ENCODE measurements at regions not wholly inside any gene's neighbourhood (a gene's known extent, or its start where the extent isn't known, plus 50 kb on each side); places are given as distances from the start of the nearest gene placed in this dataset.

DNA sequence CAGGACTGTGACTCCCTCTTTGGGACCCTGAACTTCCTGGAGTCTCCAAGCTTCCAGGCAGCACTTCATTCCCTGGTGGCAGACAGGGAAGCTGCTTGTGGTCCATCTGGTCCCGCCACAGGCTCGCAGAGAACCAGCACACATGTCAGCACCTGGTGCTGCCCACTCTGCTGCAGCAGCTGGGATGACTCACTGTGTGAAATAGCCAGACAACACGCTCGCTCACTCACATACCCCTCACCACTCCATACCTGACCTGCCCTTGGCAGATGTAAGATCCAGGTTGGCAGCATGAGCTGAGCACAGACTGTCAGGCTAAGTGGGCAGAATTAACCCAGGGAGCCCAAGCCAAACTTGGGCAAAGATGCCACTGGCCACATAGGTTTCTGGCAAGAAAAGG is 613.5 kb downstream of the PCDH18 start:
- DNase-seq: no peak

DNA sequence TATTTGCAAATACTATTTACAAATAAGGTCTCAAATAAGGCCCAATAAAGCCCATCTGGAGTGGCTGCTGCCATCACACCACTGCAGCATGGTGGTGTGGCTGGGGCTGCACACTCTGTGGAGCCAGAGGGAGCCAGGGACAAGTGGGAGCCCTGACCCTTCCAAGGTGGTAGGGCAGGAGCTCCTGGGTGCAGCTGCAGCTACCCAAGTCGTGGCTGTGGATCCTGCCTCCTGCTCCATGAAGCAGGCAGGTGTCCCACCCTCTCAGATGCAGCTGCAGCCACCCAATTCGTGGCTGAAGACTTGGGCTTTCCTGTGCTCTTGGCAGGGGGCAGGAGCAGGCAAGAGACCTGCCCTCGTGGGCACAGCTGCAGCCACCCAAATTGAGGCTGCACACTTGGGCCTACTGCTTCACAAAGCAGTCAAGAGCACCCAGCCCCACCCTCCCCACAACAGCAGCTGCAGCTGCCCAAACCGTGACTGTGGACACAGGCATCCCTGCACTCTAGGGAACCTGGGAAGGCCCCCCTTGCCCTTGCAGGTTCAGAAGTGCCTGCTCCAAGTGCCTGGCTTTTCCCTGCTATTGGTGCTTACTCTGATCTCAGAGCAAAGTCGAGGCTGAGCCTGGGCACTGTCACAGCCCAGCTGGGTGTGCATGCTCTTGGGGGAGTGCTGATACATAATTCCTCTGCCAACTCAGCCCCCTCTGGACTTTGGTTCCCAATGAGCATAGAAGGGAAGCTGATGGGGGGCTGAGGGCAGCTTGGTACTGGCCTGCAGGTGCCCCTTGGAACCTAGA is 614.8 kb downstream of the PCDH18 start:
- no peak for DNase-seq

DNA sequence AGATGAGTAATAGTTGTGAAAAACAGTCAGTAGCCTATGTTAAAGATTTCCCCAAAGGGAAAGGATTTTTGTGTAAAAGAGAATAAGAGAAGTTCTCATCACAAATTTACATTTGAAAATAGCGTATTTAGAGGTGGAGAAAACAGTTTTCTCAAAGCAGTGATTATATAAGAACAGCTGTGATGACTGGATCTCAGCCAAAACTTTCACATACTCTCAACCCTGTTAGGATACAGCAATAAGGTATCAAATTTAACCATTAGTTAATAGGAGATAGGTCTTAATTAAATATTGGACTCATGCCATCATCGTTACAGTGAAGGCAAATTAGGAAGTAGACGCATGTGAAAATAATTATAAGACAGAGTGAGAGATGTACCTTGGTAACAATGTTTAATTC is 622.7 kb downstream of the PCDH18 start:
- DNase-seq: no peak

DNA sequence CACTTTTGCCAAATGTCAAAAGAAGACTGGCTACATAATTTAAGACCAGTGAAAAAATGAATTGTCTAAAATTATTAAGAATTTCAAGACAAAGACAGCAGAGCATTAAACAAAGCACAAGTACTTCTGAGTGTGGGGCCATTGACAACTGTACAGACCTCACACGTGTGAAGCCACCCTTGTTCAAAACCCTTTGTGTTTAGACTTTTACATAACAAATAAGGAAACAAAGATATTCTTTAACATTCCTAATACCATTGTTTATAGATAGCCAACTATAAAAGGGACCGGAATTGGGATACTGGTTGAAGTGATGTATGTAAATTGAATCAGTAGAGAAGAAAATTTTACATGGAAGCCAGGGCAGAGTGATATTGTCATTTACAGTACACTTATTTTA is 624.2 kb downstream of the PCDH18 start:
- no peak for DNase-seq

DNA sequence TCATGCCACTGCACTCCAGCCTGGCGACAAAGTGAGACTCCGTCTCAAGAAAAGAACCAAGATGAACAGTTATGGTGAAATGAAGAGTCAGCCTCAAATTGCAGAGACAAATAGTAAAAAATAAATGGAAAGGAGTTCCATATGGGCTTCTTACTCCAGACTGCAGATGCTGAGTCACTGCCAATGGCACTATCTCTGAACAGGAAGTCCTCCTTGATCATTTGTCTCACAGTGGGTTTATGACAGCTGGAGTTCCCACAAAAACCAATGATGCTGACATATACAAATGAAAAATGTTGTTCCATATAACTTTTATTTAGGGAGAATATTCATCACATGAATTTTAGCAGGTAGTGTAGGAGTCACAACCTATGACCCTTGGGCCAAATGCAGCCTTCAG is 631.6 kb downstream of the PCDH18 start:
- DNase-seq: no peak

DNA sequence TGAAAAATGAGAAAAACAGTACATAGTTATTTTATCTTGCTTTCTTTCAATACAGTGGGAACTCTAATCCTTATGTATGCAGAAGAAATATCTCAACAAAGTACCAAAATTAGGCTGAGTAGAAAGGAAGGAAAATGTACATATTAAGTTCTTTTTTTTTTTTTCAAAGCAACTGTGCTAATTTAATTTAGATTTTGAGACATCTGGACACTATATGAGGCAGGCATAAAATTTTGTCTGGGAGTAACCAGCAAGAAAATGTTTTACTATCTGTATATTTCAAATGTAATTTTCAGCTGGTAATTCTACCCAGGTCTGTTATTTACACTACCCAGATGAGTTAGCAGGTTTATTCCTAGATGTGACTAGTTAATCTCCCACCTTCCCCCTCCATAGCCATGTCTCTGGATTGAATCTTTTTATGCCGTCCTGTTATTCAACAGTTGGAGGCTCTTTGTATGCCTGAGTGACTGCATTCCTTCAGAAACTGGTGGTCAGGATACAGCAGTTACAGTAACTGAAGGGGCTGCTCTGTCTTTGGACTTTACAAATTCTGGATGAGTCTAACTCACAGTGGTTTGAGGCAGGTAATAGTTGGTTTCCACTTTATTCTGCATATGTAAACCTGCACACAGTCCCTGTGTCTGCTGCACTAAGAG is 633.6 kb downstream of the PCDH18 start:
- no peak for DNase-seq

DNA sequence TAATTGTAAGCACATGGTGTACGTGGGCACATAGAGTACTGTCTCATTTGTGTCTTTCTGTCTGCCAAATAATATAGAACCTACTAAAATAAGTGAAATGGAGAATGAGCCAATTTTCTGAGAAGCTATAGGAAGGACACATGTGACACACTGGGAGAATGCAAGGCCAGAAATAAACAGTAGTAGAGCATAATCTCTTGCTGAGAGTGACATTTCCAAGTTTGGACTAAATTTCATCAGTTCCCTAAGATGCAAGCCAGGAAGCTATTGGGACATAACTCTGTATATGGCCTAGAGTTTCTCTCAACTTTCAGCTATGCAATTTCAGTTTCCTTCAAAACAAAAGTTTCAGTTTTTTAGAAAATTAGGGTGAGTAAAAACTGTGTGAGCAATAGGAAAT is 638.7 kb downstream of the PCDH18 start:
- no peak for DNase-seq

DNA sequence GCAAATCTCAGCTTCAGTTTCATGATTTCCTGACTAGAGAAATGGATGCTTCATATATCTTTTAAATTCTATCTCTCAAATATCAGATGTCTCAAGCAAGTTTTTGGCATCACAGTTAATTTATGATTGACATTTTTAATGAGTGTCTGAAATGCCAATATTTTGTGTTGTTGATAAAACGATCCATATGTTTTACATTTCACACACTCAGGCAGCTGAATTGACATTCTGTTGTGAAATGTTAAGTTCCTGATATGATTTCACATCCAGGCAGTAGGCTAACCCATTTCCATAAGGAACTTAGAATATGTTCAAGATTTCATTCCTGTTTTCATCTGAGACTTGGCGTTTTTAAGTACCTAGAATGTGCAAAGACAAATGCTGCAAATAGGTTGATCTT is 650.6 kb downstream of the PCDH18 start:
- DNase-seq: no peak

DNA sequence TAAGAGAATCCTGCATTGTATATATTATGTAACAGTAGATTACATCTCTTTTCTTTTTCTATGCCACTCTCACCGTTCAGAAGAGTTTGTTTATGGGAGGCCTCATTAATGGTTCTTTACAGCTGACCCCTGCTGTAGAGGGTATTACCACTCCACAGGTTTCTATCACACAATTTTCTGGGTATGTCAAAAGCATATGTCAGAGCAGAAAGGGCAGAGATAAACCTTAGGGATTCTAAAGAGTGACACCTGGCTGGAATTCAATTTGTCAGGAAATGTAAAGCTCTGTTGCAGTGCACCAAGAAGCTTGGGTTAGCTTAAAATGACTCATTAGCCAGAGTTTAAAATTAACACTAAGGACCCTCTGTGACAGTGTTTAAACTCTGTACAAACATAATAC is 658.7 kb downstream of the PCDH18 start:
- DNase-seq: no peak

DNA sequence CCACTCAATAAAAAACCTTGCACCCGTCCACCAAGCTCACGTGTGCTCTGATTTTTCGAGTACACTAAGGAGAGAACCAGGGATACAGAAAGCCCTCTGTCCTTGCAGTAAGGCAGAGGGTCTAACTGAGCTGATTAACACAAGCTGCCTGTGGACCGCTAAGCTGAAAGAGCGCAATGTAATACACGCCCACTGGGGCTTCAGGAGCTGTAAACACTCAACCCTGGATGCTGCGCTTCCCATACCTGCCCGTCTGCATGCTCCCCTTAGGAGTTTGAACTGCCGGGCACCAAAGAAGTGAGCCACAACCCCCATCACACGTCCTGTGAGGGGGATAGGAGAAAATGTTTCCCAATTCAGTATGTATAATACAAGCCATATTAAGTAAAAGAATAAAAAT is 664.8 kb downstream of the PCDH18 start:
- DNase-seq: no peak

DNA sequence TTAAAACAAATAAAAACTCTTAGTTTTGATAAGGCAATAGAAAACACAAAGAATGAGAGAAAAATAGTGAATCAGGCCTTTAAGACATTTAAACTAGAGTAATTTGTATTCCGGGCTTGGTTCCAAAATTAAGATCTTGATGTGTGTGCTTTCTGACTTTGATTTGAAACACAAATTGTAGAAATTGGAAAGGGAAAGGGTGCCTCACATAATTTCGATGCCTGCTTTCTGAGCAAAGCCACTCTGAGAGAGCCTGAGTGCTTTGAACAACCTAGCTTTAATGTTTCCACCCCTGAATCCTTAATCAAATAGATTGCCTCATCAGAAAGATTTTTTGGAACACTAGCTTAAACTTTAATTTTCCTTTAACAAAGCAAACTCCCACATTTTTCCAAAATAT is 666.8 kb downstream of the PCDH18 start:
- no peak for DNase-seq

DNA sequence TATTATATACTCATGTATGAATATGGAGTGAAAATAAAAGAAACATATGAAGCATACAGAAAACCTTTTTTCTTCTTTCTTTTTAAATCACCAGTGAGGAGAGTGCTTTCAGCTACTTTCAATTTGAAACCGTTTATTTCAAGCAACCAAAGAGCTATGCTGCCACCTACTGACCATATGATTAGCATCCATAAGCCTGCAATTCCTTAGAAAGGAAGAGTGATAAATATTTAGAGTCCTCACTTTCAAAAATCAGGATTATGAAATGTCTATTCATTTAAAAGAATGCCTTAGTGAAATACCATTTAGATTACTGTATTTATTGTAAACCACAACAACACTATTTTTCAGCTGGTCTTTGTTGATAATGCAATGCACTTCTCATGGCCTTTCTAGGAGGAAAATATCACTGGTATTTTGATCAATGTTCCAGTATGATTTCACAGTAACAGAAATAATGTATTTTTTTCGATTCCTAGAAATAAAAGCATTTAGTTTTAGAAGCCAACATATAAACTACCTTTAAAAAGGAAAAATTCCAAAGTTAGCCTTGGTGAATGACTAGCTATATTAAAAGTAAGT is 667.6 kb downstream of the PCDH18 start:
- DNase-seq: peak in 1 of 5 experiments; percentile 51

DNA sequence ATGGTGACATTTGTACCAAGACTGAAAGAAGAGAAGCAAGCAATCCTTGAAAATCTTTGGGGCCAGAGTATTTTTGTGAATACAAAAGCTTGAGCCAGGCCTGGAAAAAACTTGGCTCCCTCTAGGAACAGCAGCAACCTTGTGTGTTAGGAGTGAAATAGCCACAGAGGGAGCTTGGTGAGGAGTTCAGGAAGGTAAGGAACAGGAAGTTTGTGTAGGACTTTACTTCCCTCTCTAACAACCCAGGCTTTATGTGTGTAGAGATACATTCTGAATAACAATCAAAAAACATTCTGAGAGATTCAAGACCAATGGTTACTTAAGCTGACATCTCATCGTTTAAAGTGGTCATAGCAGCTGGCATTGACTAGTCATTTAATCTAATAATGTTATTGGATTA is 668.5 kb downstream of the PCDH18 start:
- DNase-seq: no peak

DNA sequence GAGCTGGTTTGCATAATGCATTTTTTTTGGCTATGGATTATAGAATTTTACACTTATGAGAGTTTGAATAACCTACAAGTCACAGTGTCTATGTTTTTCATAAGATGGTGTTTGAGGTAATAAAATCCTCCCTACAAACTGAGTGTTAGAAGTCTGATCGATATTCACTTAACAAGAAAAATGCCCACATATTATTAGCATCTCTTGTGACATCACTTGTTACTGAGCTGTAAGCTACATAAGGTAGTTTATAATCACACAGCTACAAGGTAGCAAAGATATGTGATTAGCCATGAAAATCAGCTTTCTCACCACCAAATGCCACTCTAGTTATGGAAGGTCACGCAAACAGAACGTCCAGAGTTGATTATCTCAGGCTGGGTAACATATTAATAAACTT is 669.6 kb downstream of the PCDH18 start:
- no peak for DNase-seq

DNA sequence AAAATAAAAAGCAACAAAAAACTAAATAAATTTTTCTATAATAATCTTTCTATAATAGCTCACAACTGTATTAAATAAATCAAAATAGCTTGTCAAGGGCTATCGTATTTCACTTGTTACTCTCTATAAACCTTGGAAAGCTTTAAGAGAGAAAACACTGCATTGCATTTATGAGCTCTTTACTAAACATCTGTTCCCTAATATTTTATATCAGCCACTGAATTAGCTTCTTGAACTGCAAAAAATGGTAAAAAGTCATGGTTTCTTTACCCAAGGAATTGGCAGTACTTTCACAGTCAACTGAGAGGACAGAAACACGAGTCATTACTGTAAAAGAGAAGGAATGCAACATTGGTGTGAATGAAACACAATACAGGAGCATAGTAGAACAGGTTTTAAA is 671.2 kb downstream of the PCDH18 start:
- no peak for DNase-seq

DNA sequence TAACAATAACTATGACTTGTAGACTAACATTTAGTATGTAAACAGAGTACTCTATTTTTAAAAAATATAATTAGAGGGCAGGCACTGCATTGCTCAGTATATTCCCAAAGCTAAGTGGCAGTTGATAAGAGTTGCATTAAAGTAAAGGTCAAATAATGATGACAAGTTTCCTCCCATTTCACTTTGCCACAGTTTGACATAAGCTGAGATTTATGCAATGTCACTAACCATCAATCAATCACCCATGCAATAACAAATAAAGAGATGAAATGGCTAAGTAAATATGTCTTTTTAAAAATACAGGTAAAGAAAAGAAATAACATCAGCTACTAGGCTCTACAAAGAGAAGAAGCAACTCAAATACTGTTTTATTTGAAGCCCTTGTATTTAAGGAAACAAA is 673.4 kb downstream of the PCDH18 start:
- DNase-seq: no peak

DNA sequence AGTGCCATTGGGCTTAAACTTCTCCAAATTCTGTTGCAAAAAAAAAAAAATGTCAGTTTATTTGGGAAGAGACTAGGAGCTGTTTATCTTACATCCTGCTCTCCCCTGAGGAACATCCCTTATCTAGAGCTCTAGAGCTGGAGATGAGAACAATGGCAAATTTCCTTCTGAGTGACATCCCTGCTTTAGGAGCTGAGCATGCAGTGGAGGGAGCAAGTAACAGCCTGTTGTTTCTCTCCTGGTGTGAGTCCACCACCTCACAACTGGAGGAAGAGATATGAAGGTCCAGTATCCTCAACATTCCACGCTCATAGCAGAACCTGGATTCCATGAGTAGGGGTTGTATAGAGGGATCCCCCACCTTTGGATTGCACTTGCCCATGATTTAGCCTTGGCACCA is 676.4 kb downstream of the PCDH18 start:
- no peak for DNase-seq

DNA sequence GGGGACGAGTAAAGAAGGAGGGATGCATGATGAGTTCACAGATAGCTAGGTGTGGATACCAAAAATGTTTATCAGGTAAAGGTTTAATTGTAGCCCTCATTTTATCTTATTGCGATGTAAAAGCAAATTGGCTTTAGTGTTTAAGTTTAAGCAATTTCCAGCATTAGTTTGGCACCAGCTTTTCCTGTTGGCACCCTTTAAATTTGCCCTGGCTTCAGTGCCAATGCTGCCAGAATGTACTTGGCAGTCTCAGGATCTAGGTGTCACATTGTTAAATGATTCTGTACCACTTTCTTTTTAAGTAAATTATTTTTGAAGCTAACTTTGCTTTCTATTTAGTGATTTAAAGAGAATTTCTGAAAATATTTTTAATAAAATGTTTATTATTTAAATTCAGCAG is 681.8 kb downstream of the PCDH18 start:
- no peak for DNase-seq

DNA sequence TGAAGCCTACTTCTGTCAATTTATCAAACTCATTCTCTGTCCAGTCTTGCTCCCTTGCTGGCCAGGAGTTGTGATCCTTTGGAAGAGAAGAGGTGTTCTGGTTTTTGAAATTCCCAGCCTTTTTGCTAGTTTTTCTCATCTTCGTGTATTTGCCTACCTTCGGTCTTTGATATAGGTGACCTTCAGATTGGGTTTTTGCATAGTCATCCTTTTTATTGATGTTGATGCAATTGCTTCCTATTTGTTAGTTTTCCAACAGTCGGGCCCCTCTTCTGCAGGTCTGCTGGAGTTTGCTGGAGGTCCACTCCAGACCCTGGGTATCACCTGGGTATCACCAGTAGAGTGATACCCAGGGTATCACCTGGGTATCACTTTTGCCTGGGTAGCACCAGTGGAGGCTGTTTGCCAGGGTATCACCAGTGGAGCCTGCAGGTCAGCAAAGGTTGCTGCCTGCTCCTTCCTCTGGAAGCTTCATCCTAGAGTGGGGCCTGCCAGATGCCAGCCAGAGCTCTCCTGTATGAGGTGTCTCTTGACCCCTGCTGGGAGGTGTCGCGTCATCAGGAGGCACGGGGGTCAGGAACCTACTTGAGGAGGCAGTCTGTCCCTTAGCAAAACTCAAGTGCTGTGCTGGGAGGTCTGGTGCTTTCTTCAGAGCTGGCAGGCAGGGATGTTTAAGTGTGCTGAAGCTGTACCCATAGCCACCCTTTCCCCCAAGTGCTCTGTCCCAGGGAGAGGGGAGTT is 684.2 kb downstream of the PCDH18 start:
- DNase-seq: no peak

DNA sequence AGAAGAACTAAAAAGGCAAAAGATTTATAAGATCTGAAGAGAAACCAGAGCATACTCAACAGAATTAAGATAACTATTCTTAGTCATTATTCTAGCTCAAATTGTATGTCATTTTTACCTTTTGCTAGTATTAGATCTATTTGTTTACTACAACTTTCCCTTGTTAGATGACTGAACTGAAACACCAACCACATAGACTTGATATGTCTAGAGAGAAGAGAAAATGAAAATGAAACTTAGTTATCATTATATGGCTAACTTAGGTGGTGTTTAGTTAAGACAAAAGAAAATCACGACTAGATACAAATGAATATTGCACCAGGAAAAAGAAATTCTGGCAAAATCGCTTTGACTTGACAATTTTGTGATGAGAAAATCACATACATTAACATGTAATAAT is 690.8 kb downstream of the PCDH18 start:
- no peak for DNase-seq

DNA sequence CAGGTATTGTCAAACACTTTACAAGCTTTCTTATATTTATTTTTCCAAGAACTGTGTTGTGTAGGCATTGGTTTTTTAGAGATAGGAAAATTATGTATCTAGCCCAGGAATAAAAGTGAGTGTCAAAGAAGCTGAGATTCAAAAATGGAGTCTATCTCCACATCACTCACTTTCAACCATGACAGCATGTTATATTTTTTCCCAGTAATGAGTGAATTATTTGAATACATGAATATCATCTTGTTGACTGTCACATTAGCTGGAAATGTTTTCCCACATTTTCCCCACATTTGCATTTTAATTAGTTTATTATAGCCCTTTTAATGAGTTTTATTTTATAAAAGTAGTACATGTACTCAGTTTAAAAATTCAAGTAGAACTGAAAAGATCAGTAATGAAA is 693.7 kb downstream of the PCDH18 start:
- DNase-seq: no peak

DNA sequence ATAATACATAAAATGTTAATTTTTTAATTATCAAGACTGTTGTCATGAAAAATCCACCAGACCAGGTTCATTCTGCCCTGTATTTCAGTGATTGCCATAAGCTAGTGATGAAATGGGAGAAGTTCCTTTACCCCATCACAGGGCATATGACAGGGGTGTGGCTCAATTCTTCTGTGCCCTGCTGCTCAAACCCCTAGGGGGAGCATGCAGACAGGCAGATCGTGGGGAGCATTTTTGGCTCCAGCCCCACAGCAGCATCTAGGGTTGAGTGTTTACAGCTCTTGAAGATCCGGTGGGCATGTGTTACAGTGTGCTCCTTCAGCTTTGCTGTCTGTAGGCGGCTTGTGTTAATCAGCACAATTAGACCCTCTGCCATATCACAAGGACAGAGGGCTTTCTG is 700.7 kb downstream of the PCDH18 start:
- DNase-seq: peak in 1 of 5 experiments; percentile 1

DNA sequence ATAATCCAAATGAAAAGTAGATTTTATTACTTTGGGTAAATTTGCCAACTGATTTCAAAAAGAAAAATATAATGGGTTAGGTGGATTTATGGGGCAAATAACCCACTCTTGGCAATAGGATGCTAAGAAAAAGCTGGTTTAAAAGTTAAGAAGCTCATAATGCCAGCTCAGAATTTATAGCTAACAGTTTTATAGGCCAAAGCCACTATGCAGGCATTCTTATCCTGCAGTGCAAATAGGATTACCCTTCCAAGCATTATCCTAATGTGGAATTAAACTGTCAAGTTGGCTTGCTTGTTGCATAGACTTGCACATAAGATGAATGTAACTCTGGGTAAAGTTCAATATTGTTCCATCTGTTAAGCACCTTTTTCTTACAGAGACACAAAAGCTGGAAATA is 703.0 kb downstream of the PCDH18 start:
- no peak for DNase-seq

DNA sequence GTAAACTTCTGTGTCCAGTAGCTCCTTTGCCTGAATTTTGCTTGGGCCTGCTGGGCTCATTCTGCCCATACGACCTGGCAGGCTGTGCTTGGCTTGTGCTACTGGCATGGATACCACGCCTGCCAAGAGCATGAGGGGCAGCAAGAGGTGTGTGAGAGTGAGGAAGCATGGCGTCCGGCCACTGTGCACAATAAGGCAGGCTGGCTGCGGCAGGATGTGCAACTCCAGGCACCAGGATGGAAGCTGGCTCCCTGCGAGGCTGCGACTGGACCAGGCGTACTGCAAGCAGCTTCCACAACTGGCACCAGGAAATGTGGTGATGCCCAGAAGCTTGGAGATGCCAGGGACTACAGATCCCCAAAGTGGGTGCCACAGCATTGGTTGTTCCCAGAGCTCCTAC is 709.3 kb downstream of the PCDH18 start:
- no peak for DNase-seq
